Stomach smooth muscle (tissue), 2 donors: ENCODE measurements at regions not wholly inside any gene's neighbourhood (a gene's known extent, or its start where the extent isn't known, plus 50 kb on each side); places are given as distances from the start of the nearest gene placed in this dataset.

Source experiments
- H3K27ac ChIP-seq: one replicate; pipeline ENCODE4 v1.7.0; 2013; ENCODE audit warnings: mild to moderate bottlenecking, low read length, inconsistent platforms
- H3K27me3 ChIP-seq, 2 donors: one replicate each; pipeline ENCODE4 v1.7.0; 2013; ENCODE audit warnings: low read length in 2 of 2; ENCODE audit not compliant: insufficient read depth in 2 of 2, control insufficient read depth in 1 of 2
- H3K36me3 ChIP-seq, 2 donors: one replicate each; pipeline ENCODE4 v1.7.0; 2013; ENCODE audit warnings: low read length in 2 of 2; ENCODE audit not compliant: control insufficient read depth in 2 of 2, insufficient read depth in 2 of 2
- H3K4me1 ChIP-seq: one replicate; pipeline ENCODE4 v1.7.0; 2013; ENCODE audit warnings: low read length; ENCODE audit not compliant: control insufficient read depth, insufficient read depth
- H3K4me3 ChIP-seq, 2 donors: one replicate each; pipeline ENCODE4 v1.7.0; 2013; ENCODE audit warnings: low read length in 2 of 2
- H3K9ac ChIP-seq, 2 donors: one replicate each; pipeline ENCODE4 v1.7.0; 2013; ENCODE audit warnings: low read length in 2 of 2, mild to moderate bottlenecking in 1 of 2
- H3K9me3 ChIP-seq, 2 donors: one replicate each; pipeline ENCODE4 v1.7.0; 2013; ENCODE audit warnings: low read length in 2 of 2; ENCODE audit not compliant: control insufficient read depth in 2 of 2
- donor health status: healthy.
- donor health status: Pancreatic carcinoma.

DNA sequence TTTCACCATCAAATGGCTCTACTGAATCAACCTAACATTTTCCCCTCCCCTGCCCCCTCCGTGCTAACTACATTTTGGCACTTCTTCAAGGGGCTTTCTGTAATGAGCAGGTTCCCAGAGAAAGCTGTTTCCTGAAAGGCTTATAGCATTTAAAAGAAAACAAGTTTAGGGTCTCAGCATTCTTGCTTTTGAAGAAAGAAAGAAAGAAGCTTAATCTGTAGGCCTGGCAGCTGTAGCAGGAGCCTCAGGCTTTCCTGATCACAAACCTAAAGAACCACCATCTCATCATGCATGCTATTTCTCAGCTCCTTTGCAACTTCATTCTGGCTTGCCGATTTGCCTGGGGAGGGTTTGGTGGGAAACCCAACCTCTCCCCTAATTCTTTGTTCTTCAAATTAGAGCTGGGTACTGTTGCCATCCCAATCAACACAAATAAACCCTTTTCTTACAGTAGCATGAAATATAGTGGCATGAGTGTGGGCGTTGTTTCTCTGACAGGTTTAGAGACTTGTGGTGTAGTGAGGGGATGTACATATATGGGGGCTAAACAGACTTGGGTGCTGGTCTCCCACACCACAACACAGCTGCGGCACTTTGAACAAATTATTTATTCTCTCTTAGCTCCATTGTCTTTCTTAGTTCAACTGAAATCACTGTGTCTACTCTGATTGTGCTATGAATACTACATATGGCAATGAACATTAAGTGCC is 160.5 kb upstream of the TNC start:
- H3K4me3 ChIP-seq: no peak overlapping the region
- H3K4me1 ChIP-seq: no peaks in the 10 kb centered on the region
- H3K9ac ChIP-seq: no peak overlapping the region
- no peaks in the 10 kb centered on the region for H3K27me3 ChIP-seq
- no peaks in the 10 kb centered on the region for H3K9me3 ChIP-seq
- no peak overlapping the region for H3K27ac ChIP-seq
- H3K36me3 ChIP-seq: no peaks in the 10 kb centered on the region

DNA sequence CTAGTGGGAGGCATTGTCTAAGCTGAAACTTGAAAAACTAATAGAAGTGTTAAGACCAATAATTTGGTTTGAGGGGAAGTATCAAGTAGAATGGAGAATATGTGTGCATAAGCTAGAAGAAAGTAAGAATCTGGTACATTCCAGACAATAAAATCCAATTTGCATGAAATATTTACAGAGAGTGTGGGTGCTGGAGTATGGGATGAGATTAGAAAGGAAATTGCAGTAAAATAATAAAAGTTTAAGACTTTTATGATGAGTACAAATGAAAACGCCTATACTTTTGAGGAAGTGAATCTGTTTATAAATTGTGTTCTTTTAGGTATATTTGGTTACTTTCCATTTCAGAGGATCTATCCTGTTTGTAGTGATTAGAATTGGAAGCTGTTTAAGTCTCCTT is 165.4 kb upstream of the TNC start:
- no peaks in the 10 kb centered on the region for H3K27me3 ChIP-seq
- no peaks in the 10 kb centered on the region for H3K9me3 ChIP-seq
- no peaks in the 10 kb centered on the region for H3K36me3 ChIP-seq
- no peak overlapping the region for H3K4me3 ChIP-seq
- no peaks in the 10 kb centered on the region for H3K4me1 ChIP-seq
- H3K27ac ChIP-seq: no peak overlapping the region
- no peak overlapping the region for H3K9ac ChIP-seq

DNA sequence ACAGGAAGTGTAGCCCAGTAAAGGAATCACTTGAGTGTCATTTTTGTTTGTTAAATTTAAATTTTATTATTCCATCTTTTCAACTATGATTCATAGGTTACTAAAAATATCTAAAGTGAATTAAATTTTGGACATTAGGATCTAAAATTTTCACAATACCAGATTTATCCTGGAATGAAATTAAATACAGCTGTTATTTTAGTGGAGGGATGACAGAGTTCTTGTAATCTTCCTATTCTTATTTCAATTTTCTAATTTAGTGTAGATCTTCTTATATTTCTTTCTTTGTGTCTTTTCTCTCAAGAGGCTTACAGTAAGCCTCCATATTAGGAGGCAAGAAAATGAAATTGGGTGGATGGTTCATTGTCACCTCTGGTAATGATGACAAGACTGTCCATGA is 167.9 kb upstream of the TNC start:
- no peaks in the 10 kb centered on the region for H3K27me3 ChIP-seq
- H3K9ac ChIP-seq: no peak overlapping the region
- no peaks in the 10 kb centered on the region for H3K4me1 ChIP-seq
- no peak overlapping the region for H3K4me3 ChIP-seq
- H3K36me3 ChIP-seq: no peaks in the 10 kb centered on the region
- no peaks in the 10 kb centered on the region for H3K9me3 ChIP-seq
- H3K27ac ChIP-seq: no peak overlapping the region

DNA sequence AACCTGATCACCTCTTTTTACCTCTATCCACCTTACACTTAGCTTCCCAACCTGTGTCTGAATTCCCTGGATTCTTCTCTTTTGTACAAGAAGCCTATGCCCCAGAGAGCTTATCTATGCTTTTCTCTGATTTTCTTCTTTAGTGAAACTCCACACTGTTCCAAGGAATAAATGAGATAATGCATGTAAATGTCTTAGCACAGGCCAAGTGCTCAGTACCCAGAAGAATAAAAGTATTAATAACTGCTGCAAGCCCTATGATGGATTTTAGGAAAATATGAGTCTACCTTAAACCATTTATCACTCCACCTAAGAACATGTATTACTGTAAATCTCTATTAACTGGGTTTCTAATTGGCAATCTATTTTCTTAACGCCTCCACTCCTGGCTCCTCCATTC is 168.5 kb upstream of the TNC start:
- H3K9ac ChIP-seq: no peak overlapping the region
- peaks cover under 1% of the 10 kb centered on the region for H3K4me1 ChIP-seq
- no peaks in the 10 kb centered on the region for H3K9me3 ChIP-seq
- no peaks in the 10 kb centered on the region for H3K36me3 ChIP-seq
- H3K27me3 ChIP-seq: no peaks in the 10 kb centered on the region
- no peak overlapping the region for H3K4me3 ChIP-seq
- no peak overlapping the region for H3K27ac ChIP-seq

DNA sequence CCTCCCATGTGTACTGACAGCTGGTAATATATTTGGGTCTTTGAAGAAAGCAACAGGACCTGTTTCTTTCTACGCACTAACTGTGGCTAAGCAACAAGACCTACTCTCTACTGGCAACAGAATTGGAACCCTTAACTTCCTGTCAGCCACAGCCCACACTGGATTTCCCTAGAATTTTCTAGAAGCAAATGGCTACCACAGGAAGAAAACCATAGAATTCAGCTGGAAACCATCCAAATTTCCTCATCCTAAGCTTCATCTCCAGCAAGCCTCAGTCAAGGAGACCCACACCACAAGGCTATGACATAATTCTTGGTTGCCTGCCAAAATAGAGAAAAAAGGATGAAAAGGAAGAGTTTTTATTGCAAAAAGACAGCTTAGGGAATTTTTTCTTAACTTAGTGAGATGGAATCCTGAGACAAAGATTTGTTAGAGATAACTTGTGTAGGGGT is 171.8 kb upstream of the TNC start:
- H3K9me3 ChIP-seq: no peaks in the 10 kb centered on the region
- H3K4me3 ChIP-seq: no peak overlapping the region
- H3K4me1 ChIP-seq: peaks cover 11% of the 10 kb centered on the region
- H3K9ac ChIP-seq: no peak overlapping the region
- no peak overlapping the region for H3K27ac ChIP-seq
- no peaks in the 10 kb centered on the region for H3K27me3 ChIP-seq
- no peaks in the 10 kb centered on the region for H3K36me3 ChIP-seq

DNA sequence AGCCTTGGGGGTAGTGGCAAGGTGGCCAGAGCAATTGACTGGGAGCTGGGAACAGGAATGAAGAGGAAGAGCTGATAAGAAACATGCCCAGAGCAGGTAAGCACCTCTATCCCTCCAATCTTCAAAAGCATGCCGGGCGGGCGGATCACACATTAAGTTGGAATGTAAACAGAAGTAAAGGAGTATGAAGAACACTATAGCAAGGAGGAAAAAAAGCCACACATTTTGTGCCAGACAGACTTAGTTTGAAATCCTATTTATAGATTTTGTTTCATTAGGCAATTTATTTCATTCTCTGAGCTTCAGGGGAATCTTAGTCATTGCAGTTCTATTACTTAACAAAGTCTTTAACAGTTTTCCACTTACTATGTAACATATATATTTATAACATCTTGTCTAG is 173.9 kb upstream of the TNC start:
- no peak overlapping the region for H3K9ac ChIP-seq
- H3K4me3 ChIP-seq: no peak overlapping the region
- H3K36me3 ChIP-seq: no peaks in the 10 kb centered on the region
- no peaks in the 10 kb centered on the region for H3K27me3 ChIP-seq
- peaks cover 11% of the 10 kb centered on the region for H3K4me1 ChIP-seq
- no peaks in the 10 kb centered on the region for H3K9me3 ChIP-seq
- H3K27ac ChIP-seq: no peak overlapping the region

DNA sequence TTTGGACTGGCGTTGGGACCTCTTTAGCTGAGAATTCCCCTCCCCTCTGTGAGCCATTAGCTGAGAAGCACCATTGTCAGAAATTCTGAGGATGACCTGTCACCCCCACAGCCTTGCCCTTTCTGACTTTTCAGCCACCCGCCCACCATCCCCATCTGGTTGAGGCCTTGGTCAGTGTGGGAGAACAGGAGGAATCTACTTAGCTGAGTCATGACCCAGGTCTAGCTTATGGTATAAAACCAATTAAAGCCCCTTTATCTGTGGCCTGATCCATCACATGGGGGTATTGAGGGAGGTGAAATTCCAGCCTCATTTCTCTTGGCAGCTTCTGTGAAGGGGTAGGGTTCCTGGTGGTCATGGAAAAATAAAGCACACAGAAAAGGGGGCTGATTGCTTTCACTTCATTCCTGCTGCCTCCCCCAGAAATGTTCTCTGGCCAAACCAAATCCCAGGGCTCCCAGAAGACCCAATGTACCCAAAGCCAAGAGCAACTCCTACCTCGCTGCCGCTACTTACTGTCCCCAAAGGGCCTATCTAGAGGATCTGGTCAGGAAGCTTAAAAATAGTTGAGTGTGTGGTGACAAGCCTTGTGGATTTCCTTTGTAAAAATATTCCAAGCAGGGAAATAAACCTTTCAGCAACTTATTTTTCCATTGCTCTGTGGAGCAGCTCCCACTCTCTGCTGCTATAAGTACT is 174.8 kb upstream of the TNC start:
- Histone ChIP-seq H3K4me3 (no peak overlapping the region), H3K27ac (no peak overlapping the region), H3K9me3 (no peaks in the 10 kb centered on the region), H3K9ac (no peak overlapping the region), H3K4me1 (peaks cover 11% of the 10 kb centered on the region), H3K27me3 (no peaks in the 10 kb centered on the region), H3K36me3 (no peaks in the 10 kb centered on the region)

DNA sequence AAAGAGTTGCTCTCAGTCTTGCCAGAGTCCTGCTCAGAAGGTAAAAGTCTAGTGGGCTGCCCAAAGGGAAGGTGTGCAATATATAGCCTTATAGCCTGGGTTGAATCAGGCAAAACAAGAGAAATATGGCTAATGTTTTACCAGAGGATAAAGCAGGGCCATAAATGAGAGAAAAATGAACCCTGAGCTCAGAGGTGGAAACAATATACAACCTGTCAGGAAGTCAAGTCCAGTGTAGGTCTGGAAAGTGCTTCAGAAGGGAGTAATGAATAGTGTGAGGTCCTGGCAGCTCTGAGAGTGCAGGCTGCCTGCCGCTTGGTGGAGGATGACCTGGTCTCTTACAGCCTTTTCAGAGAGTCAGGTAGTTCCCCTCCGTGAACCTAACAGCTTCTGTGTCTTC is 177.8 kb upstream of the TNC start:
- Histone ChIP-seq H3K9me3 (no peaks in the 10 kb centered on the region), H3K4me3 (no peak overlapping the region), H3K9ac (no peak overlapping the region), H3K27me3 (no peaks in the 10 kb centered on the region), H3K27ac (no peak overlapping the region), H3K36me3 (no peaks in the 10 kb centered on the region), H3K4me1 (peaks cover 11% of the 10 kb centered on the region)

DNA sequence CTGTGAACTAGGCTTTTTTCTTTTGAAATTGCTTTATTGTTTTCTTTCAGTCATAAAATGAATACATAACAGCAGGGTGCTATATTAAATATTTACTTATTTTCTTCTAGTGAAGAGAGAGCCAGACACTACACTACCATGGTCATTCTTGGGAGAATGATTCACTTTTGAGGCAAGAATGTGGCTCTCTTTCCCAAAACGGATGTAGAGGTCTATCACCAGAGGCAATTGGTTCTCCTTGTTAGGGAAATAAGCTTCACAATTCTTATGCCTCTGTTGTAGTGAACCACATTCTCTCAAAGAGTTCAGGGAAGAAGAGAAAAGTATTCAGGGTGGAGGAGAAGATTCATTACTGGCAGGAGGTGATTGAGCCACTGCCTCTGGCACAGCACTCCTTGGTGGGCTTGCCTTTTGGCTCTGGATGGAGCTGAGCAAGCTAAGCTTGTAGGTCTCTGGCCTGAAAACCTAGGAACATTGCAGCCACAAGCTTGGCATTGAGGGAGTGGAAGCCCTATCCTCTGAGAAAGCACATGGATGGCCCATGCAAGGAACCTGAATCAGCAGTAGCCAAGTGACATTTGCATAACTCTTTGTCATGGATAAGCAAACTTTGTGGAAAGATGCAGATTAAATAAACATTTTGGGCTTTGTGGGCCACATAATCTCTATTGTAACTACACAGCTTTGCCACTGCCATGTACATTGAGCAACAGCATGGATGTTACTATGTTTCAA is 179.0 kb upstream of the TNC start:
- Histone ChIP-seq H3K36me3 (no peaks in the 10 kb centered on the region), H3K9ac (no peak overlapping the region), H3K27me3 (no peaks in the 10 kb centered on the region)

DNA sequence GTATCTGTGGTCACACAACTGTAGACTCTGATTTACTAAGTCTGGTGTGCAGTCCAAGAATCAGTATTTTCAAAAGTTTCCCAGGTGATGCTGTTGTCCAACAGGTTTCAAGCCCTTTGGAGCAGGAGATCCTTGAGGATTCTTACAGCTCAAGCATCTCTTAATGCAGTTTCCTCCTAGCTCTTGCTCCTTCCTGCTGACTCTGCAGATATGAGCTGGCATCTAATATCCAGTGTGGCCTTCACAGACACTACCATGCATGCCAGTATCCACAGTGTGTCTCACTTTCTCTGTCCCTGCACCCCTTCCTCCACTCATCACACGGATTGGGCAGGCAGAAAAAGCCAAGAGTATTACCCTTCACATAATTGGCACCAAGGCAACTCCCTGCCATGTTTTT is 182.2 kb upstream of the TNC start:
- no peak overlapping the region for H3K4me3 ChIP-seq
- H3K27ac ChIP-seq: no peak overlapping the region
- H3K27me3 ChIP-seq: no peaks in the 10 kb centered on the region
- no peaks in the 10 kb centered on the region for H3K9me3 ChIP-seq
- no peak overlapping the region for H3K9ac ChIP-seq
- H3K36me3 ChIP-seq: no peaks in the 10 kb centered on the region
- H3K4me1 ChIP-seq: no peaks in the 10 kb centered on the region

More for the DNA sequence above, 179.0 kb upstream of the TNC start:
- H3K4me1 ChIP-seq: peaks cover 7% of the 10 kb centered on the region
- no peak overlapping the region for H3K27ac ChIP-seq
- no peak overlapping the region for H3K4me3 ChIP-seq
- H3K9me3 ChIP-seq: no peaks in the 10 kb centered on the region

DNA sequence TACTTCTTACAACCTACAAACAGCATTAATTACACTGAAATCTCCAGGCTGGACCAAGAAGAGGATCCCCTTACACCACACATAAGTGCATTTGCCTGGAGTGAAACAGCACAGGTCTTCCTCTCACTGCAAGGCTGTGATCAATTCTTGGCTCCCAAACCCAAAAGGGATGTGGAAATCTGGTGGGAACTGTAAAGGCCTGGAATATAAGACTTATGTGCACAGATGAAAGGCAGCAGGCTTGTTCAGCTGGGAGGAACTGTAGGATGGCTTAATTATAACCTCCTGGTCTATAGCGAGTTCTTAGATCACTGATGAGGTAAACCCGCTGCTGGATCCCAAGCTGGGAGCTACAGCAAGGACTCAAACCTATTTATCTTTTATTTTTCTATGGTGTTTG is 182.9 kb upstream of the TNC start:
- H3K9ac ChIP-seq: no peak overlapping the region
- no peaks in the 10 kb centered on the region for H3K4me1 ChIP-seq
- H3K4me3 ChIP-seq: no peak overlapping the region
- H3K27ac ChIP-seq: no peak overlapping the region
- H3K27me3 ChIP-seq: no peaks in the 10 kb centered on the region
- no peaks in the 10 kb centered on the region for H3K9me3 ChIP-seq
- H3K36me3 ChIP-seq: no peaks in the 10 kb centered on the region
